A673 (cell line): ENCODE measurements at regions not wholly inside any gene's neighbourhood (a gene's known extent, or its start where the extent isn't known, plus 50 kb on each side); places are given as distances from the start of the nearest gene placed in this dataset.

Experiments
- CTCF ChIP-seq: fragments of 300-800, 200-600 bp; sonication (generic); conservative IDR thresholded peaks from 2 replicates; pipeline ENCODE4 v1.5.1; 2017; ENCODE audit warnings: low read depth, mild to moderate bottlenecking, antibody characterized with exemption, low read length, moderate library complexity, mixed read lengths
- EZH2 ChIP-seq: fragments of 200-600 bp; sonication (generic); IDR thresholded peaks from 2 replicates; pipeline ENCODE4 v1.6.1; 2017; ENCODE audit warnings: borderline replicate concordance, low read depth, mild to moderate bottlenecking, mixed read lengths, antibody characterized with exemption, low read length; ENCODE audit not compliant: poor library complexity, severe bottlenecking

GRCh38 chr4:176957353-176958118 is 164.8 kb upstream of the VEGFC start:
- TF ChIP-seq CTCF: no peak
- TF ChIP-seq EZH2: no peak
